ENCODE measurements at regions not wholly inside any gene's neighbourhood (a gene's known extent, or its start where the extent isn't known, plus 50 kb on each side); places are given as distances from the start of the nearest gene placed in this dataset.
"Not testable (repeated sequence)": the region's sequence is repeated elsewhere in the genome, so short reads cannot be mapped to it uniquely, and the experiment has no call there.

- DNase-seq (ENCODE audit: low spot score) = no peak
- TF ChIP-seq CTCF (IDR thresholded peaks at IDR 0.05) = no peak
- no peak for ATAC-seq (ENCODE audit: low FRiP score)
Observed at GRCh38 chr10:118812393-118812740, 57.6 kb upstream of the CACUL1 start.

GRCh38 chr10:118813001-118813400, 58.2 kb upstream of the CACUL1 start:
- ATAC-seq (ENCODE audit: low FRiP score); DNase-seq (ENCODE audit: low spot score): not testable (repeated sequence)

- no peak for TF ChIP-seq CTCF (IDR thresholded peaks at IDR 0.05)
- ATAC-seq (ENCODE audit: low FRiP score) = no peak
Observed at GRCh38 chr10:118816471-118817168, 61.9 kb upstream of the CACUL1 start.

GRCh38 chr10:118817328-118818068, 62.7 kb upstream of the CACUL1 start:
- no peak for TF ChIP-seq CTCF (IDR thresholded peaks at IDR 0.05)
- no peak for DNase-seq (ENCODE audit: low spot score)

More at GRCh38 chr10:118816471-118817168, 61.9 kb upstream of the CACUL1 start:
- DNase-seq (ENCODE audit: low spot score) = no peak

GRCh38 chr10:118818621-118819221, 64.0 kb upstream of the CACUL1 start:
- no peak for ATAC-seq (ENCODE audit: low FRiP score)
- DNase-seq (ENCODE audit: low spot score) = no peak
- no peak for TF ChIP-seq CTCF (IDR thresholded peaks at IDR 0.05)

More at GRCh38 chr10:118817328-118818068, 62.7 kb upstream of the CACUL1 start:
- ATAC-seq (ENCODE audit: low FRiP score) = no peak

- no peak for TF ChIP-seq CTCF (IDR thresholded peaks at IDR 0.05)
- ATAC-seq (ENCODE audit: low FRiP score) (no peak), DNase-seq (ENCODE audit: low spot score) (no peak)
Observed at GRCh38 chr10:118820326-118821116, 65.8 kb upstream of the CACUL1 start.

All from omental fat pad (tissue), 3 donors.